ENCODE measurements at regions not wholly inside any gene's neighbourhood (a gene's known extent, or its start where the extent isn't known, plus 50 kb on each side); places are given as distances from the start of the nearest gene placed in this dataset.

DNA sequence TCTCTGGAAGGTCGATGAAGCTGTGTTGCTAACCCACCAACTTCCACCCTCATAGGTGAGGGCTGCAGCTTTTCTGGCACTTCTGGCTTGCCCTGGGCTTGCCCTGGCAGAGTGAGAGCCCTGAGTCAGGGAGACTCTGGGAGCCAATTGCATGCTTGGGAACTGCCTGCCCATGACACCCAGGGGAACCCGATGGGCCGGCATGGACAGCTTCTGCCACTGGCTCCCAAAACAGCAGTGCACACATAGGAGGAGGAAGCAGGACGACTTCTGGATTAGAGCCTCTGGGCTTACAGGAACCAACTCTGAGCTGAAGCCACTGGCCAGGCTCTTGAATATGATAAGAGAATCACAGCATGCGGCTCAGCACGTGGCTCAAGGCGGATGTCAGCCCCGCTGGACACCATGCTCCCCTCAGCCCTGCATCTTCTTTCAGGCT, 135.2 kb upstream of the UNC5B start:
- POLR2A ChIA-PET = no interaction called here
- TF ChIP-seq SCRT1 (tag by site-specific recombination; IDR thresholded peaks at IDR 0.05; ENCODE audit: borderline replicate concordance) (no peak), ZNF311 (tag by site-specific recombination; IDR thresholded peaks at IDR 0.05; ENCODE audit: borderline replicate concordance) (no peak), ZFP69B (tag by site-specific recombination; IDR thresholded peaks at IDR 0.05) (no peak), FEZF1 (tag by site-specific recombination; IDR thresholded peaks at IDR 0.05) (no peak), SALL2 (tag by site-specific recombination; IDR thresholded peaks at IDR 0.05; ENCODE audit: borderline replicate concordance) (no peak), ZNF184 (tag by site-specific recombination; IDR thresholded peaks at IDR 0.05) (no peak), ZFP3 (tag by site-specific recombination; IDR thresholded peaks at IDR 0.05; ENCODE audit: low read depth) (no peak), GLIS1 (tag by site-specific recombination; IDR thresholded peaks at IDR 0.05) (no peak), ZNF202 (tag by site-specific recombination; IDR thresholded peaks at IDR 0.05; ENCODE audit: borderline replicate concordance) (no peak), ZNF16 (tag by site-specific recombination; IDR thresholded peaks at IDR 0.05; ENCODE audit: low read depth) (no peak), ZNF510 (tag by site-specific recombination; IDR thresholded peaks at IDR 0.05; ENCODE audit: insufficient replicate concordance) (no peak), ZIC2 (tag by site-specific recombination; IDR thresholded peaks at IDR 0.05) (no peak)
- TF ChIP-seq, protein P1, sequence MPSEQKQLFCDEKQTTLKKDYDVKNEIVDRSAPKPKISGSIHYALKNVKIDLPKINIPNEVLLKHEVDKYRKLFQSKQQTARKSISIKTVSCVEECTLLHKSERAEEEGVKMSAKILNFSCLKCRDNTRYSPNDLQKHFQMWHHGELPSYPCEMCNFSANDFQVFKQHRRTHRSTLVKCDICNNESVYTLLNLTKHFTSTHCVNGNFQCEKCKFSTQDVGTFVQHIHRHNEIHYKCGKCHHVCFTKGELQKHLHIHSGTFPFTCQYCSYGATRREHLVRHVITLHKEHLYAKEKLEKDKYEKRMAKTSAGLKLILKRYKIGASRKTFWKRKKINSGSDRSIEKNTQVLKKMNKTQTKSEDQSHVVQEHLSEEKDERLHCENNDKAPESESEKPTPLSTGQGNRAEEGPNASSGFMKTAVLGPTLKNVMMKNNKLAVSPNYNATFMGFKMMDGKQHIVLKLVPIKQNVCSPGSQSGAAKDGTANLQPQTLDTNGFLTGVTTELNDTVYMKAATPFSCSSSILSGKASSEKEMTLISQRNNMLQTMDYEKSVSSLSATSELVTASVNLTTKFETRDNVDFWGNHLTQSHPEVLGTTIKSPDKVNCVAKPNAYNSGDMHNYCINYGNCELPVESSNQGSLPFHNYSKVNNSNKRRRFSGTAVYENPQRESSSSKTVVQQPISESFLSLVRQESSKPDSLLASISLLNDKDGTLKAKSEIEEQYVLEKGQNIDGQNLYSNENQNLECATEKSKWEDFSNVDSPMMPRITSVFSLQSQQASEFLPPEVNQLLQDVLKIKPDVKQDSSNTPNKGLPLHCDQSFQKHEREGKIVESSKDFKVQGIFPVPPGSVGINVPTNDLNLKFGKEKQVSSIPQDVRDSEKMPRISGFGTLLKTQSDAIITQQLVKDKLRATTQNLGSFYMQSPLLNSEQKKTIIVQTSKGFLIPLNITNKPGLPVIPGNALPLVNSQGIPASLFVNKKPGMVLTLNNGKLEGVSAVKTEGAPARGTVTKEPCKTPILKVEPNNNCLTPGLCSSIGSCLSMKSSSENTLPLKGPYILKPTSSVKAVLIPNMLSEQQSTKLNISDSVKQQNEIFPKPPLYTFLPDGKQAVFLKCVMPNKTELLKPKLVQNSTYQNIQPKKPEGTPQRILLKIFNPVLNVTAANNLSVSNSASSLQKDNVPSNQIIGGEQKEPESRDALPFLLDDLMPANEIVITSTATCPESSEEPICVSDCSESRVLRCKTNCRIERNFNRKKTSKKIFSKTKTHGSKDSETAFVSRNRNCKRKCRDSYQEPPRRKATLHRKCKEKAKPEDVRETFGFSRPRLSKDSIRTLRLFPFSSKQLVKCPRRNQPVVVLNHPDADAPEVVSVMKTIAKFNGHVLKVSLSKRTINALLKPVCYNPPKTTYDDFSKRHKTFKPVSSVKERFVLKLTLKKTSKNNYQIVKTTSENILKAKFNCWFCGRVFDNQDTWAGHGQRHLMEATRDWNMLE (tag by site-specific recombination; conservative IDR thresholded peaks at IDR 0.05; ENCODE audit: low read depth) = no peak
- TF ChIP-seq, protein P2, sequence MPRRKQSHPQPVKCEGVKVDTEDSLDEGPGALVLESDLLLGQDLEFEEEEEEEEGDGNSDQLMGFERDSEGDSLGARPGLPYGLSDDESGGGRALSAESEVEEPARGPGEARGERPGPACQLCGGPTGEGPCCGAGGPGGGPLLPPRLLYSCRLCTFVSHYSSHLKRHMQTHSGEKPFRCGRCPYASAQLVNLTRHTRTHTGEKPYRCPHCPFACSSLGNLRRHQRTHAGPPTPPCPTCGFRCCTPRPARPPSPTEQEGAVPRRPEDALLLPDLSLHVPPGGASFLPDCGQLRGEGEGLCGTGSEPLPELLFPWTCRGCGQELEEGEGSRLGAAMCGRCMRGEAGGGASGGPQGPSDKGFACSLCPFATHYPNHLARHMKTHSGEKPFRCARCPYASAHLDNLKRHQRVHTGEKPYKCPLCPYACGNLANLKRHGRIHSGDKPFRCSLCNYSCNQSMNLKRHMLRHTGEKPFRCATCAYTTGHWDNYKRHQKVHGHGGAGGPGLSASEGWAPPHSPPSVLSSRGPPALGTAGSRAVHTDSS (tag by site-specific recombination; IDR thresholded peaks at IDR 0.05) = no peak
- TF ChIP-seq, protein P3, sequence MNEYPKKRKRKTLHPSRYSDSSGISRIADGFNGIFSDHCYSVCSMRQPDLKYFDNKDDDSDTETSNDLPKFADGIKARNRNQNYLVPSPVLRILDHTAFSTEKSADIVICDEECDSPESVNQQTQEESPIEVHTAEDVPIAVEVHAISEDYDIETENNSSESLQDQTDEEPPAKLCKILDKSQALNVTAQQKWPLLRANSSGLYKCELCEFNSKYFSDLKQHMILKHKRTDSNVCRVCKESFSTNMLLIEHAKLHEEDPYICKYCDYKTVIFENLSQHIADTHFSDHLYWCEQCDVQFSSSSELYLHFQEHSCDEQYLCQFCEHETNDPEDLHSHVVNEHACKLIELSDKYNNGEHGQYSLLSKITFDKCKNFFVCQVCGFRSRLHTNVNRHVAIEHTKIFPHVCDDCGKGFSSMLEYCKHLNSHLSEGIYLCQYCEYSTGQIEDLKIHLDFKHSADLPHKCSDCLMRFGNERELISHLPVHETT (tag by site-specific recombination; IDR thresholded peaks at IDR 0.05) = no peak
- no peak overlapping the region for H3K4me3 ChIP-seq (ENCODE audit: low read depth, low read length)
- no peak overlapping the region for H3K27ac ChIP-seq (ENCODE audit: extremely low read depth, low read depth, low read length)
- 0 out of 2 replicates have a peak, but pooled peaks cover 5% of the 10 kb centered on the region for H3K4me1 ChIP-seq (ENCODE audit: control insufficient read depth, insufficient read depth, low read length)
- no peaks in the 10 kb centered on the region for H3K36me3 ChIP-seq (ENCODE audit: control insufficient read depth in 2 of 2, insufficient read depth in 1 of 2, low read length in 2 of 2)
- no peaks in the 10 kb centered on the region for H3K9me3 ChIP-seq (ENCODE audit: control insufficient read depth, insufficient read depth, low read depth, low read length)
- CTCF ChIA-PET = interaction anchor here (0.6 to 1.0 kb wide), 3 partner anchors 27 to 173 kb away, joined by 3 to 7 read pairs (median 3); no protein-coding TSS in a partner anchor

DNA sequence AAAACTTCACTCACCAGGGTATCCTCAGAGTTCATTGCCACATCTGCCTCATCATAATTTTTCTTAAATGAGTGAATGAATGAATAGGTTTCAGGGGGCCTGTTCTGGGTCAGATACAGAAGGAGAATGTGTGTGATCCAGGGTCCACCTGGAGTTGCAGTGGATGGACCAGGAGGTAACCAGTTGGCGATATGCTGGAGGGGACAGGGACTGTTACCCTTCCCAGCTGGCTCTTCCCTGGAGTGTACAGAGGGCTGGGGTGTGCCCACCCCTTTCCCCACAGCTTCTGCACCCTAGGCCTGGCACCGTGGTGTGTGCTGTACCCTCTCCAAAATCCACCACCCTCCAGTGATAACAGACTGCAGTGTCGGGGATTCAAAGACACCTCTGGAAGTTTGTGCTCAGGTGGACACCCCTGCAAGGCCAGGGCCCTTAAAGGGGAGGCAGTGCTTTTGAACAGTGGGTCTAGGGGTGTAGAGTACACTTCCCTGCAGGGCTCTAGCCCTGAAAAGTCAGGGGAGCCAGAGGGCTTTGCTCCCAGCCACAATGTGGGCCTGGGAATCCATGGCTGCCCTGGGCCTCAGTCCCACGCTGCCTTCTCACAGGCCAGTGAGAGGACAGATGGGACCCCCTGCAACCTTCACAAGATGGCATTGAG, 134.4 kb upstream of the UNC5B start:
- Histone ChIP-seq H3K36me3 (ENCODE audit: control insufficient read depth in 2 of 2, insufficient read depth in 1 of 2, low read length in 2 of 2) (no peaks in the 10 kb centered on the region), H3K4me1 (ENCODE audit: control insufficient read depth, insufficient read depth, low read length) (0 out of 2 replicates have a peak, but pooled peaks cover 5% of the 10 kb centered on the region), H3K9me3 (ENCODE audit: control insufficient read depth, insufficient read depth, low read depth, low read length) (no peaks in the 10 kb centered on the region), H3K27ac (ENCODE audit: extremely low read depth, low read depth, low read length) (no peak overlapping the region), H3K4me3 (ENCODE audit: low read depth, low read length) (no peak overlapping the region)
- TF ChIP-seq ZNF843 (tag by site-specific recombination; IDR thresholded peaks at IDR 0.05) (no peak), GLIS2 (tag by site-specific recombination; IDR thresholded peaks at IDR 0.05) (no peak)
- TF ChIP-seq, protein P4, sequence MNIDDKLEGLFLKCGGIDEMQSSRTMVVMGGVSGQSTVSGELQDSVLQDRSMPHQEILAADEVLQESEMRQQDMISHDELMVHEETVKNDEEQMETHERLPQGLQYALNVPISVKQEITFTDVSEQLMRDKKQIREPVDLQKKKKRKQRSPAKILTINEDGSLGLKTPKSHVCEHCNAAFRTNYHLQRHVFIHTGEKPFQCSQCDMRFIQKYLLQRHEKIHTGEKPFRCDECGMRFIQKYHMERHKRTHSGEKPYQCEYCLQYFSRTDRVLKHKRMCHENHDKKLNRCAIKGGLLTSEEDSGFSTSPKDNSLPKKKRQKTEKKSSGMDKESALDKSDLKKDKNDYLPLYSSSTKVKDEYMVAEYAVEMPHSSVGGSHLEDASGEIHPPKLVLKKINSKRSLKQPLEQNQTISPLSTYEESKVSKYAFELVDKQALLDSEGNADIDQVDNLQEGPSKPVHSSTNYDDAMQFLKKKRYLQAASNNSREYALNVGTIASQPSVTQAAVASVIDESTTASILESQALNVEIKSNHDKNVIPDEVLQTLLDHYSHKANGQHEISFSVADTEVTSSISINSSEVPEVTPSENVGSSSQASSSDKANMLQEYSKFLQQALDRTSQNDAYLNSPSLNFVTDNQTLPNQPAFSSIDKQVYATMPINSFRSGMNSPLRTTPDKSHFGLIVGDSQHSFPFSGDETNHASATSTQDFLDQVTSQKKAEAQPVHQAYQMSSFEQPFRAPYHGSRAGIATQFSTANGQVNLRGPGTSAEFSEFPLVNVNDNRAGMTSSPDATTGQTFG (tag by site-specific recombination; IDR thresholded peaks at IDR 0.05; ENCODE audit: borderline replicate concordance) = no peak
- CTCF ChIA-PET = interaction anchor here (1.0 kb wide), 1 partner anchor 174 kb away, joined by 3 read pairs; no protein-coding TSS in a partner anchor
- POLR2A ChIA-PET = no interaction called here

All from HEK293 (cell line).